MCF 10A (cell line): ENCODE measurements at regions not wholly inside any gene's neighbourhood (a gene's known extent, or its start where the extent isn't known, plus 50 kb on each side); places are given as distances from the start of the nearest gene placed in this dataset.

Experiments used
- BruUV-seq: library from RNA; stranded (reverse); fragments of 400-500 nt; replicated peaks from 2 replicates; lab custom pipeline; 2021; lab: Mats Ljungman, UMichigan
- CTCF ChIA-PET: fragments of 300-600 bp; sonication (Branson Sonifier 250); formaldehyde crosslinking; extraction: SDS; loops from one replicate; lab custom pipeline; 2021; ENCODE audit warnings: antibody characterized with exemption, inconsistent platforms; lab: Yijun Ruan, JAX
- POLR2A ChIA-PET: fragments of 300-600, 350-650 bp; sonication (Branson Sonifier 250); formaldehyde crosslinking; extraction: SDS; loops from one replicate; lab custom pipeline; 2020; ENCODE audit warnings: antibody characterized with exemption, inconsistent platforms; lab: Yijun Ruan, JAX
- DNase-seq: peaks from one replicate; pipeline ENCODE4 v3.0.0-alpha.2; 2018; ENCODE audit not compliant: unreplicated experiment
- H3K27ac Mint-ChIP-seq: one replicate; pipeline ENCODE4 v1.8.0; 2022; ENCODE audit warnings: mild to moderate bottlenecking, low read depth, mixed read lengths; ENCODE audit not compliant: unreplicated experiment
- H3K27me3 Mint-ChIP-seq: one replicate; pipeline ENCODE4 v1.8.0; 2022; ENCODE audit warnings: mixed read lengths; ENCODE audit not compliant: insufficient read depth, unreplicated experiment
- H3K36me3 Mint-ChIP-seq: one replicate; pipeline ENCODE4 v1.8.0; 2022; ENCODE audit warnings: mild to moderate bottlenecking, moderate library complexity, mixed read lengths; ENCODE audit not compliant: insufficient read depth, unreplicated experiment
- H3K4me1 Mint-ChIP-seq: one replicate; pipeline ENCODE4 v1.8.0; 2022; ENCODE audit warnings: mixed read lengths; ENCODE audit not compliant: insufficient read depth, unreplicated experiment
- H3K4me3 Mint-ChIP-seq: one replicate; pipeline ENCODE4 v1.8.0; 2022; ENCODE audit warnings: mild to moderate bottlenecking, moderate library complexity, mixed read lengths; ENCODE audit not compliant: unreplicated experiment
- H3K9me3 Mint-ChIP-seq: one replicate; pipeline ENCODE4 v1.8.0; 2022; ENCODE audit warnings: mixed read lengths; ENCODE audit not compliant: unreplicated experiment
- intact Hi-C: fragments of 100-400 bp; cut with micrococcal nuclease; formaldehyde crosslinking; loops from 2 replicates; pipeline ENCODE4 v1.14.1; 2022
- TF ChIP-seq, protein P1 (sequence below): fragments of 200-600 bp; IDR thresholded peaks from one replicate; pipeline ENCODE4 v1.8.0; 2022; ENCODE audit warnings: antibody characterized with exemption, mild to moderate bottlenecking; ENCODE audit not compliant: unreplicated experiment

DNA sequence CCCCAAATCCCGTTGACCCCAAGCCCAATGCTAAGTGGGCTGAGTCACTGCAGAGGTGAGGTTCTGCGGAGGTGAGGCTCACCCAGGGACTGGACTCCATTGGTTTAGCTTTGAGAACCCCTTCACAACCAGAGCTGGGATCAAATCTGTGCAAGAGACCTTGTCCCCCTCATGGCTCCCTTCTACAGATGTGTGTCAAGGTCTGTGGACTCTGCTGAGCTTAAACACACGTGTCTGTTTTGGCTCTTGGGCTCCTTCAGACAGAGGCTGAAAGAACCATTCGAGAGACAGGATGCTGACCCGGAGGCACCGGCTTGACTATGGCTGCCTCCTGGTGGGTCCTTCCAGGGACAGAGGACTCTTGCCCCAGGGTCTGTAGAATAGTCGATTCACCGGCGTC lies 190.3 kb downstream of the LPIN1 start:
- TF ChIP-seq, protein P1, sequence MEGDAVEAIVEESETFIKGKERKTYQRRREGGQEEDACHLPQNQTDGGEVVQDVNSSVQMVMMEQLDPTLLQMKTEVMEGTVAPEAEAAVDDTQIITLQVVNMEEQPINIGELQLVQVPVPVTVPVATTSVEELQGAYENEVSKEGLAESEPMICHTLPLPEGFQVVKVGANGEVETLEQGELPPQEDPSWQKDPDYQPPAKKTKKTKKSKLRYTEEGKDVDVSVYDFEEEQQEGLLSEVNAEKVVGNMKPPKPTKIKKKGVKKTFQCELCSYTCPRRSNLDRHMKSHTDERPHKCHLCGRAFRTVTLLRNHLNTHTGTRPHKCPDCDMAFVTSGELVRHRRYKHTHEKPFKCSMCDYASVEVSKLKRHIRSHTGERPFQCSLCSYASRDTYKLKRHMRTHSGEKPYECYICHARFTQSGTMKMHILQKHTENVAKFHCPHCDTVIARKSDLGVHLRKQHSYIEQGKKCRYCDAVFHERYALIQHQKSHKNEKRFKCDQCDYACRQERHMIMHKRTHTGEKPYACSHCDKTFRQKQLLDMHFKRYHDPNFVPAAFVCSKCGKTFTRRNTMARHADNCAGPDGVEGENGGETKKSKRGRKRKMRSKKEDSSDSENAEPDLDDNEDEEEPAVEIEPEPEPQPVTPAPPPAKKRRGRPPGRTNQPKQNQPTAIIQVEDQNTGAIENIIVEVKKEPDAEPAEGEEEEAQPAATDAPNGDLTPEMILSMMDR: no peak
- Mint-ChIP-seq H3K27me3 (no peaks in the 10 kb centered on the region), H3K27ac (peak overlapping the region; percentile 96), H3K9me3 (no peaks in the 10 kb centered on the region), H3K36me3 (no peaks in the 10 kb centered on the region), H3K4me3 (no peak overlapping the region), H3K4me1 (peaks cover 23% of the 10 kb centered on the region)
- CTCF ChIA-PET: interaction anchor here (0.7 kb wide), 1 partner anchor 195 kb away, joined by 3 read pairs; no protein-coding TSS in a partner anchor
- POLR2A ChIA-PET: interaction anchor here (0.7 to 3.0 kb wide), 5 partner anchors 18 to 780 kb away, joined by 3 to 14 read pairs (median 4); partner anchors contain the start of gene TRIB2
- DNase-seq: no peak
- no TSS peak for BruUV-seq
- intact Hi-C loops: no loop called here

DNA sequence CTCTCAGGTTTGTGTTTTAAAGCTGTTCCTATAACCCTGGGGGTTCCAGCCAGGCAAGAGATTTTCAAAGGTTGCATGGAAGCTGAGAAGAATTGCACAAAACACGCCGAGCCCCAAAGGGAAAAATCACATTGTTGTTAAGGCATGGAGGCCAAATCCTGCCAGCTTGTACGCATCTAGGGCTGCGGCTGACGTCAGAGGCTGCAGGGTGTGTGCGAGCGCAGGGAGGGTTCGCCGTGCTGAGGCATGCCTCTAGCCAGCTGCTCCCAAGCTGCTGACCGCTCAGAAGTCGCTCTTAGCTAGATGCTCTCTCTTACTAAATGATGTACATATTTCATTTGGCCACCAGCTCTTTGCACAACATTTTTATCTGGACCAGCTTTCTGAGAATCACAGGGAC lies 191.8 kb downstream of the LPIN1 start:
- Mint-ChIP-seq H3K4me3 (peak overlapping the region; percentile 45), H3K9me3 (no peaks in the 10 kb centered on the region), H3K27ac (peak overlapping the region; percentile 96), H3K27me3 (no peaks in the 10 kb centered on the region), H3K36me3 (no peaks in the 10 kb centered on the region), H3K4me1 (peaks cover 22% of the 10 kb centered on the region)
- BruUV-seq: no TSS peak
- TF ChIP-seq, protein P1: no peak
- CTCF ChIA-PET: interaction anchor here (0.6 to 1.7 kb wide), 7 partner anchors 13 to 1069 kb away, joined by 3 to 11 read pairs (median 3); no protein-coding TSS in a partner anchor
- DNase-seq: peak; percentile 94
- POLR2A ChIA-PET: interaction anchor here (0.9 to 3.0 kb wide), 14 partner anchors 11 to 1071 kb away, joined by 3 to 14 read pairs (median 4); no protein-coding TSS in a partner anchor
- intact Hi-C loops: no loop called here

DNA sequence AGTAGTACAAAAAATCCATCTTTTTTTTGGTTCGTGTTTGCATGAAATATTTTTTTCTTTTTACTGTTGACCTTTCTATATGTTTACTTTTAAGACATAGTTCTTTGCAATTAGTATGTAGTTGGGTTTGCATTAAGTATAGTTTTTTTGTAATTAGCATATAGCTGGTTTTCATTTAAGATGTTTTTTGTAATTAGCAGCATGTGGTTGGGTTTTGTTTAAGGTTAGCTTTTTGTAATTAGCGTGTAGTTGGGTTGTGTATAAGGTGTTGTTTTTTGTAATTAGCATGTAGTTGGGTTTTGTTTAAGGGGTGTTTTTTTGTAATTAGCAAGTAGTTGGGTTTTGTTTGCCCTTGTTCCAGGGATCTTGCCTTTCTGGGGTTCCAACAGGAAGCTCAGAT lies 193.1 kb downstream of the LPIN1 start:
- H3K27me3 Mint-ChIP-seq: no peaks in the 10 kb centered on the region
- H3K9me3 Mint-ChIP-seq: no peaks in the 10 kb centered on the region
- intact Hi-C loops: no loop called here
- ChIA-PET POLR2A (interaction anchor here (0.6 to 2.5 kb wide), 9 partner anchors 12 to 1068 kb away, joined by 3 to 7 read pairs (median 3); no protein-coding TSS in a partner anchor), CTCF (interaction anchor here (0.6 to 1.9 kb wide), 6 partner anchors 14 to 1068 kb away, joined by 3 to 5 read pairs (median 4); no protein-coding TSS in a partner anchor)
- peak overlapping the region; percentile 96 for H3K27ac Mint-ChIP-seq
- TF ChIP-seq, protein P1: no peak
- DNase-seq: no peak
- H3K4me3 Mint-ChIP-seq: no peak overlapping the region
- no TSS peak for BruUV-seq
- peaks cover 17% of the 10 kb centered on the region for H3K4me1 Mint-ChIP-seq
- H3K36me3 Mint-ChIP-seq: no peaks in the 10 kb centered on the region

DNA sequence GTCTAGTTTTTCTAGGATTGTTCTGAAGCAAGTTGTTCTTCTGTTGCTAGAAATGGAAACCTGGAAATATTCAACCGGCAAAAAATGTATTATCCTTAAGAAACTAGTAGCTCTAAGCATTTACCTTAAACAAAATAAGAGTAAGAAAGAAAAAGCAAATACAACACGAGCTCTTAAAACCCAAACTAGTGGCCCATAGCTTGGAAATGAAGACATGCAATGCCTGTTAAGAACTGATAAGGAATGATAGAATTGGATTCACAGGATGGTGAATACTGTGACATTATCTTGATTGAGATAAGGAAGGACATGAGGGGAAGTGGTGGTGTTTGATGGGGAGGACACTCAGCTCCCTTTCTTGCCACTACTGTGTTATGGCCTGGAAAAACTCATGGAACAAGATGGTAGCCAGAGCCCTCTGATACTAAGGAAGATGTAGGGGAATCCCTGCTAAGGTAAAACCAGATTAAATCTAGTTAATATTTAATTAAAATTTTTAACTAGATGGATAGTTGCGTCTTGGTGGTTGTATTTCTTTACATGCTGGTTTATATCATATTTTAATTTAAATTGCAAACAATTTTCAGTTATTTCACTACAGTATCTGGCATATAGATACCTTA lies 193.8 kb downstream of the LPIN1 start:
- peaks cover 17% of the 10 kb centered on the region for H3K4me1 Mint-ChIP-seq
- no peaks in the 10 kb centered on the region for H3K9me3 Mint-ChIP-seq
- DNase-seq: no peak
- ChIA-PET POLR2A (interaction anchor here (0.6 to 2.5 kb wide), 9 partner anchors 11 to 1067 kb away, joined by 3 to 8 read pairs (median 3); no protein-coding TSS in a partner anchor), CTCF (interaction anchor here (0.5 to 1.9 kb wide), 9 partner anchors 15 to 1067 kb away, joined by 3 to 5 read pairs (median 3); partner anchors contain the start of gene TRIB2)
- no TSS peak for BruUV-seq
- peak overlapping the region; percentile 96 for H3K27ac Mint-ChIP-seq
- H3K4me3 Mint-ChIP-seq: no peak overlapping the region
- TF ChIP-seq, protein P1: no peak
- intact Hi-C loops: no loop called here
- no peaks in the 10 kb centered on the region for H3K36me3 Mint-ChIP-seq
- no peaks in the 10 kb centered on the region for H3K27me3 Mint-ChIP-seq
